OCI-LY7 (cell line): ENCODE measurements at regions not wholly inside any gene's neighbourhood (a gene's known extent, or its start where the extent isn't known, plus 50 kb on each side); places are given as distances from the start of the nearest gene placed in this dataset.

ENCODE experiments used
- BruUV-seq: library from RNA; stranded (reverse); fragments of 400-500 nt; replicated peaks from 2 replicates; lab custom pipeline; 2021; lab: Mats Ljungman, UMichigan
- CTCF ChIA-PET: fragments of 300-600 bp; sonication (Branson Sonifier 250); formaldehyde crosslinking; loops from one replicate; lab custom pipeline; 2022; ENCODE audit warnings: antibody characterized with exemption; ENCODE audit not compliant: unreplicated experiment; lab: Charles Lee
- POLR2A ChIA-PET: fragments of 300-600 bp; sonication (Branson Sonifier 250); formaldehyde crosslinking; loops from one replicate; lab custom pipeline; 2022; ENCODE audit warnings: antibody characterized with exemption; lab: Charles Lee
- DNase-seq: peaks from one replicate; pipeline ENCODE4 v3.0.0-alpha.2; 2015; ENCODE audit warnings: low spot score
- H2AFZ ChIP-seq: fragments of 200-600 bp; sonication (generic), shearing (Covaris generic); 2 replicates; pipeline ENCODE4 v1.6.1; 2014; ENCODE audit warnings: mild to moderate bottlenecking, antibody characterized with exemption, low read length, moderate library complexity
- H3K27ac ChIP-seq: fragments of 200-600 bp; sonication (generic); 2 replicates; pipeline ENCODE4 v1.5.1; 2014; ENCODE audit warnings: mixed run types, low read depth, mild to moderate bottlenecking, moderate library complexity, low read length, inconsistent platforms; ENCODE audit not compliant: poor library complexity, severe bottlenecking
- H3K36me3 ChIP-seq: fragments of 200-600 bp; sonication (generic); 2 replicates; pipeline ENCODE4 v1.6.1; 2014; ENCODE audit warnings: mild to moderate bottlenecking, antibody characterized with exemption, low read length, moderate library complexity, mixed read lengths; ENCODE audit not compliant: insufficient read depth
- H3K4me1 ChIP-seq: fragments of 200-600 bp; sonication (generic); 2 replicates; pipeline ENCODE4 v1.5.1; 2014; ENCODE audit warnings: mild to moderate bottlenecking, low read length; ENCODE audit not compliant: insufficient read depth, poor library complexity, severe bottlenecking
- H3K4me2 ChIP-seq: fragments of 200-600 bp; sonication (generic); 2 replicates; pipeline ENCODE4 v1.6.1; 2014; ENCODE audit warnings: mild to moderate bottlenecking, low read length
- H3K4me3 ChIP-seq: fragments of 200-600 bp; sonication (generic); 2 replicates; pipeline ENCODE4 v1.5.1; 2014; ENCODE audit warnings: mild to moderate bottlenecking, low read depth, low read length; ENCODE audit not compliant: poor library complexity, severe bottlenecking
- H3K79me2 ChIP-seq: fragments of 200-600 bp; sonication (generic); 2 replicates; pipeline ENCODE4 v1.6.1; 2016; ENCODE audit warnings: low read depth, mild to moderate bottlenecking, low read length, moderate library complexity, mixed read lengths; ENCODE audit not compliant: insufficient read depth
- H3K9me2 ChIP-seq: fragments of 200-600 bp; sonication (generic); 2 replicates; pipeline ENCODE4 v1.6.1; 2016; ENCODE audit warnings: mild to moderate bottlenecking, low read length, mixed read lengths; ENCODE audit not compliant: insufficient read depth
- H3K9me3 ChIP-seq: fragments of 200-600 bp; sonication (generic); 2 replicates; pipeline ENCODE4 v1.6.1; 2014; ENCODE audit warnings: mild to moderate bottlenecking, mixed run types, low read length, mixed read lengths
- H4K20me1 ChIP-seq: fragments of 200-600 bp; sonication (generic); 2 replicates; pipeline ENCODE4 v1.6.1; 2014; ENCODE audit warnings: mild to moderate bottlenecking, antibody characterized with exemption, low read length, moderate library complexity, mixed read lengths; ENCODE audit not compliant: insufficient read depth
- CTCF ChIP-seq: fragments of 200-600 bp; sonication (generic); conservative IDR thresholded peaks from 2 replicates; pipeline ENCODE4 v1.5.1; 2014; ENCODE audit warnings: mild to moderate bottlenecking, antibody characterized with exemption, low read length, moderate library complexity, mixed read lengths
- EZH2phosphoT487 ChIP-seq: fragments of 200-600 bp; sonication (generic); IDR thresholded peaks from 2 replicates; pipeline ENCODE4 v1.6.1; 2018; ENCODE audit warnings: low read depth, borderline replicate concordance, mild to moderate bottlenecking, mixed run types, antibody characterized with exemption, low read length, moderate library complexity, mixed read lengths
- intact Hi-C: fragments of 100-400 bp; cut with micrococcal nuclease; formaldehyde crosslinking; loops from one replicate; pipeline ENCODE4 v1.10.0; 2022; ENCODE audit not compliant: unreplicated experiment

GRCh38 chr6:94121094-94121493, 701.7 kb upstream of the EPHA7 start:
- H3K4me3 ChIP-seq = no peak overlapping the region
- BruUV-seq = no TSS peak
- no peak for DNase-seq
- H3K9me2 ChIP-seq = no peaks in the 10 kb centered on the region
- H3K36me3 ChIP-seq = no peaks in the 10 kb centered on the region
- H3K27ac ChIP-seq = no peak overlapping the region
- intact Hi-C loops = no loop called here
- POLR2A ChIA-PET = interaction anchor here (0.6 kb wide), 1 partner anchor 466 kb away, joined by 3 read pairs; no protein-coding TSS in a partner anchor
- CTCF ChIA-PET = no interaction called here
- H4K20me1 ChIP-seq = no peaks in the 10 kb centered on the region
- no peak overlapping the region for H3K4me2 ChIP-seq
- no peak overlapping the region for H2AFZ ChIP-seq
- no peaks in the 10 kb centered on the region for H3K4me1 ChIP-seq
- TF ChIP-seq CTCF = no peak
- TF ChIP-seq EZH2phosphoT487 = no peak
- H3K79me2 ChIP-seq = no peaks in the 10 kb centered on the region
- H3K9me3 ChIP-seq = no peaks in the 10 kb centered on the region

- CTCF ChIA-PET = no interaction called here
- H2AFZ ChIP-seq = no peak overlapping the region
- BruUV-seq = no TSS peak
These were observed 679.7 kb upstream of the EPHA7 start for GRCh38 chr6:94099072-94099471.

More at GRCh38 chr6:94099072-94099471, 679.7 kb upstream of the EPHA7 start:
- no peak for DNase-seq
- intact Hi-C loops = no loop called here
- TF ChIP-seq CTCF (no peak), EZH2phosphoT487 (no peak)
- Histone ChIP-seq H3K4me3 (no peak overlapping the region), H3K79me2 (no peaks in the 10 kb centered on the region), H4K20me1 (no peaks in the 10 kb centered on the region), H3K4me1 (no peaks in the 10 kb centered on the region), H3K27ac (no peak overlapping the region), H3K36me3 (no peaks in the 10 kb centered on the region), H3K9me3 (no peaks in the 10 kb centered on the region), H3K9me2 (no peaks in the 10 kb centered on the region), H3K4me2 (no peak overlapping the region)
- POLR2A ChIA-PET = interaction anchor here (0.6 kb wide), 1 partner anchor 337 kb away, joined by 3 read pairs; no protein-coding TSS in a partner anchor
